Mammary epithelial cell (primary cell): ENCODE measurements at regions not wholly inside any gene's neighbourhood (a gene's known extent, or its start where the extent isn't known, plus 50 kb on each side); places are given as distances from the start of the nearest gene placed in this dataset.

Experiments
- EZH2 ChIP-seq: IDR thresholded peaks from 2 replicates; pipeline ENCODE4 v1.6.1; 2012; ENCODE audit warnings: low read length, inconsistent platforms, borderline replicate concordance
- TF ChIP-seq, protein P1 (sequence below), 2 donors: IDR thresholded peaks in 1 of 2; conservative IDR thresholded peaks in 1 of 2; 2 replicates each; pipeline ENCODE4 v1.5.1; 2011 to 2012; ENCODE audit warnings: inconsistent platforms in 2 of 2, low read length in 2 of 2, mild to moderate bottlenecking in 2 of 2, control low read depth in 1 of 2, low read depth in 1 of 2; ENCODE audit not compliant: insufficient read depth in 1 of 2; ENCODE audit errors: extremely low read depth in 1 of 2

DNA sequence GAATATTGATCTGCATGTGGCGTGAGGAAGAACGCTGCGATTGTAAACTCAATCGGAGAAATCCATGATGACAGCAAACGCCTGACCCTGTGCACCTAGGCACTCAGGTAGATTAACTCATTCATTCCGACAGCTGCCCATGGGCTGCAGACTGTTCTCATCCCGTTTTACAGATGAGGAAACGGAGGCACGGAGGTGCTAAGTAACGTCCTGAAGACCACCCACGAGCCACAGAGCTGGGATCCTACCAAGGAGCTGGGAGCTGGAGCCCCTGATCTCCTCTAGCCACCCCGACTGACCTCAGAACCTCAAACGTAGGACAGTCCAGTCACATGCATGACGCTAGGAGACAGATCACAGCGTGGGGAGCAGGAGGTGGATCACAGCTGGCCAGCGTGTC is 1092.7 kb downstream of the BRD1 start:
- TF ChIP-seq, protein P1, sequence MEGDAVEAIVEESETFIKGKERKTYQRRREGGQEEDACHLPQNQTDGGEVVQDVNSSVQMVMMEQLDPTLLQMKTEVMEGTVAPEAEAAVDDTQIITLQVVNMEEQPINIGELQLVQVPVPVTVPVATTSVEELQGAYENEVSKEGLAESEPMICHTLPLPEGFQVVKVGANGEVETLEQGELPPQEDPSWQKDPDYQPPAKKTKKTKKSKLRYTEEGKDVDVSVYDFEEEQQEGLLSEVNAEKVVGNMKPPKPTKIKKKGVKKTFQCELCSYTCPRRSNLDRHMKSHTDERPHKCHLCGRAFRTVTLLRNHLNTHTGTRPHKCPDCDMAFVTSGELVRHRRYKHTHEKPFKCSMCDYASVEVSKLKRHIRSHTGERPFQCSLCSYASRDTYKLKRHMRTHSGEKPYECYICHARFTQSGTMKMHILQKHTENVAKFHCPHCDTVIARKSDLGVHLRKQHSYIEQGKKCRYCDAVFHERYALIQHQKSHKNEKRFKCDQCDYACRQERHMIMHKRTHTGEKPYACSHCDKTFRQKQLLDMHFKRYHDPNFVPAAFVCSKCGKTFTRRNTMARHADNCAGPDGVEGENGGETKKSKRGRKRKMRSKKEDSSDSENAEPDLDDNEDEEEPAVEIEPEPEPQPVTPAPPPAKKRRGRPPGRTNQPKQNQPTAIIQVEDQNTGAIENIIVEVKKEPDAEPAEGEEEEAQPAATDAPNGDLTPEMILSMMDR (conservative IDR thresholded peaks at IDR 0.05 in 1 of 2, IDR thresholded peaks at IDR 0.05 in 1 of 2; ENCODE audit: extremely low read depth in 1 of 2, insufficient read depth in 1 of 2, low read depth in 1 of 2, low read length in 2 of 2): no peak
- TF ChIP-seq EZH2: no peak
